ENCODE measurements at regions not wholly inside any gene's neighbourhood (a gene's known extent, or its start where the extent isn't known, plus 50 kb on each side); places are given as distances from the start of the nearest gene placed in this dataset.

- Histone ChIP-seq H3K4me1 (ENCODE audit: control insufficient read depth, low read length) (no peaks in the 10 kb centered on the region), H3K27me3 (ENCODE audit: control insufficient read depth, low read length) (no peaks in the 10 kb centered on the region), H3K9me2 (replicated peaks; ENCODE audit: control insufficient read depth, low read length) (no peaks in the 10 kb centered on the region), H3K4me3 (ENCODE audit: low read length) (no peak overlapping the region), H3K9me3 (ENCODE audit: control insufficient read depth, insufficient read depth, low read length) (no peaks in the 10 kb centered on the region), H4K20me1 (ENCODE audit: control insufficient read depth, insufficient read depth, low read depth, low read length) (no peaks in the 10 kb centered on the region), H3K4me2 (ENCODE audit: low read length) (no peak overlapping the region), H3K27ac (ENCODE audit: low read depth, low read length) (no peak overlapping the region), H3F3A (ENCODE audit: control insufficient read depth, insufficient read depth) (no peaks in the 10 kb centered on the region), H3K36me3 (ENCODE audit: control insufficient read depth, low read length) (no peaks in the 10 kb centered on the region), H3K79me2 (ENCODE audit: control insufficient read depth, low read length) (no peaks in the 10 kb centered on the region)
- TF ChIP-seq CTCF (IDR thresholded peaks at IDR 0.05; ENCODE audit: low read depth, low read length, poor library complexity, severe bottlenecking) (no peak), EZH2phosphoT487 (IDR thresholded peaks at IDR 0.05; ENCODE audit: borderline replicate concordance, low read length) (no peak)
Measured at GRCh38 chr1:118254001-118254400, 69.0 kb upstream of the SPAG17 start.

GRCh38 chr1:118253053-118253915 is 68.3 kb upstream of the SPAG17 start:
- TF ChIP-seq CTCF (IDR thresholded peaks at IDR 0.05; ENCODE audit: low read depth, low read length, poor library complexity, severe bottlenecking) (no peak), EZH2phosphoT487 (IDR thresholded peaks at IDR 0.05; ENCODE audit: borderline replicate concordance, low read length) (no peak)
- Histone ChIP-seq H3K36me3 (ENCODE audit: control insufficient read depth, low read length) (no peaks in the 10 kb centered on the region), H3K9me2 (replicated peaks; ENCODE audit: control insufficient read depth, low read length) (no peaks in the 10 kb centered on the region), H3K79me2 (ENCODE audit: control insufficient read depth, low read length) (no peaks in the 10 kb centered on the region), H3K27me3 (ENCODE audit: control insufficient read depth, low read length) (no peaks in the 10 kb centered on the region), H3K27ac (ENCODE audit: low read depth, low read length) (no peak overlapping the region), H4K20me1 (ENCODE audit: control insufficient read depth, insufficient read depth, low read depth, low read length) (no peaks in the 10 kb centered on the region), H3K4me1 (ENCODE audit: control insufficient read depth, low read length) (no peaks in the 10 kb centered on the region), H3K4me2 (ENCODE audit: low read length) (no peak overlapping the region), H3F3A (ENCODE audit: control insufficient read depth, insufficient read depth) (no peaks in the 10 kb centered on the region), H3K4me3 (ENCODE audit: low read length) (no peak overlapping the region), H3K9me3 (ENCODE audit: control insufficient read depth, insufficient read depth, low read length) (no peaks in the 10 kb centered on the region)

GRCh38 chr1:118252624-118253023 is 67.6 kb upstream of the SPAG17 start:
- Histone ChIP-seq H3K79me2 (ENCODE audit: control insufficient read depth, low read length) (no peaks in the 10 kb centered on the region), H3K4me2 (ENCODE audit: low read length) (no peak overlapping the region), H3K9me3 (ENCODE audit: control insufficient read depth, insufficient read depth, low read length) (no peaks in the 10 kb centered on the region), H3K9me2 (replicated peaks; ENCODE audit: control insufficient read depth, low read length) (no peaks in the 10 kb centered on the region), H4K20me1 (ENCODE audit: control insufficient read depth, insufficient read depth, low read depth, low read length) (no peaks in the 10 kb centered on the region), H3K4me1 (ENCODE audit: control insufficient read depth, low read length) (no peaks in the 10 kb centered on the region), H3K4me3 (ENCODE audit: low read length) (no peak overlapping the region), H3K36me3 (ENCODE audit: control insufficient read depth, low read length) (no peaks in the 10 kb centered on the region), H3K27me3 (ENCODE audit: control insufficient read depth, low read length) (no peaks in the 10 kb centered on the region), H3F3A (ENCODE audit: control insufficient read depth, insufficient read depth) (no peaks in the 10 kb centered on the region), H3K27ac (ENCODE audit: low read depth, low read length) (no peak overlapping the region)
- no peak for TF ChIP-seq EZH2phosphoT487 (IDR thresholded peaks at IDR 0.05; ENCODE audit: borderline replicate concordance, low read length)
- TF ChIP-seq CTCF (IDR thresholded peaks at IDR 0.05; ENCODE audit: low read depth, low read length, poor library complexity, severe bottlenecking), result no peak
